H1 (cell line): ENCODE measurements at regions not wholly inside any gene's neighbourhood (a gene's known extent, or its start where the extent isn't known, plus 50 kb on each side); places are given as distances from the start of the nearest gene placed in this dataset.

ENCODE experiments used
- CTCF ChIA-PET: fragments of 300-600 bp; sonication (Branson Sonifier 250); formaldehyde crosslinking; loops from one replicate; lab custom pipeline; 2021; ENCODE audit not compliant: partially characterized antibody; lab: Charles Lee
- POLR2A ChIA-PET: fragments of 300-600 bp; sonication (Branson Sonifier 250); formaldehyde crosslinking; loops from one replicate; lab custom pipeline; 2021; ENCODE audit warnings: inconsistent platforms; ENCODE audit not compliant: partially characterized antibody; lab: Charles Lee
- DNase-seq, 2 experiments: peaks; one replicate each; pipeline versions ENCODE4 v3.0.0 to v3.0.0-alpha.2; 2010 to 2022; ENCODE audit warnings: low spot score in 2 of 2, low read depth in 1 of 2, mixed read lengths in 1 of 2
- FAIRE-seq: peaks from 2 replicates; lab custom pipeline; 2011; peaks lifted over from hg19 to GRCh38; lab: Jason Lieb, UNC
- H2AFZ ChIP-seq: 2 replicates; pipeline ENCODE4 v1.8.1; 2012; ENCODE audit warnings: low read length, inconsistent platforms
- H2AK5ac ChIP-seq: 2 replicates; pipeline ENCODE4 v1.6.1; 2013; ENCODE audit warnings: low read depth, low read length
- H2BK120ac ChIP-seq: replicated peaks from 2 replicates; pipeline ENCODE3; 2013; ENCODE audit warnings: low read depth, low read length, inconsistent platforms
- H2BK12ac ChIP-seq: 2 replicates; pipeline ENCODE4 v1.6.1; 2013; ENCODE audit warnings: low read depth, low read length
- H2BK15ac ChIP-seq: 2 replicates; pipeline ENCODE4 v1.6.1; 2013; ENCODE audit warnings: low read length
- H2BK20ac ChIP-seq: 2 replicates; pipeline ENCODE4 v1.6.1; 2013; ENCODE audit warnings: low read length
- H2BK5ac ChIP-seq: 2 replicates; pipeline ENCODE4 v1.6.1; 2013; ENCODE audit warnings: low read depth, low read length
- H3K14ac ChIP-seq: 2 replicates; pipeline ENCODE4 v1.6.1; 2013; ENCODE audit warnings: inconsistent platforms; ENCODE audit not compliant: insufficient read length
- H3K18ac ChIP-seq: 2 replicates; pipeline ENCODE4 v1.6.1; 2013; ENCODE audit warnings: low read length; ENCODE audit errors: extremely low read depth
- H3K23ac ChIP-seq: 2 replicates; pipeline ENCODE4 v1.6.1; 2013; ENCODE audit warnings: inconsistent platforms; ENCODE audit not compliant: insufficient read length
- H3K23me2 ChIP-seq: 2 replicates; pipeline ENCODE4 v1.6.1; 2013; ENCODE audit warnings: low read depth, low read length
- H3K27ac ChIP-seq: 2 replicates; pipeline ENCODE4 v1.6.1; 2011; ENCODE audit warnings: low read depth, low read length, inconsistent platforms
- H3K27me3 ChIP-seq, 4 experiments: replicated peaks in 1 of 4; 1 replicate in 1 of 4; 2 replicates in 3 of 4; pipeline versions ENCODE4 v1.6.1 to v1.8.1; 2011 to 2013; ENCODE audit warnings: low read length in 3 of 4, mild to moderate bottlenecking in 3 of 4, inconsistent platforms in 2 of 4, mixed read lengths in 2 of 4, moderate library complexity in 1 of 4; ENCODE audit not compliant: control insufficient read depth in 3 of 4, insufficient read depth in 3 of 4; ENCODE audit errors: extremely low read depth in 1 of 4
- H3K36me3 ChIP-seq, 4 experiments: 2 replicates each; pipeline versions ENCODE4 v1.6.1 to v1.8.1; 2011 to 2013; ENCODE audit warnings: mild to moderate bottlenecking in 4 of 4, low read length in 3 of 4, moderate library complexity in 2 of 4, control low read depth in 1 of 4, inconsistent platforms in 1 of 4; ENCODE audit not compliant: insufficient read depth in 4 of 4, control insufficient read depth in 2 of 4
- H3K4ac ChIP-seq: replicated peaks from 2 replicates; pipeline ENCODE3; 2013; ENCODE audit warnings: low read length, low read depth, mixed read lengths, inconsistent platforms; ENCODE audit not compliant: insufficient read length
- H3K4me1 ChIP-seq, 4 experiments: replicated peaks in 1 of 4; 1 replicate in 1 of 4; 2 replicates in 3 of 4; pipeline versions ENCODE4 v1.6.1 to v1.8.1; 2011 to 2013; ENCODE audit warnings: low read length in 3 of 4, inconsistent platforms in 2 of 4, mixed read lengths in 1 of 4; ENCODE audit not compliant: insufficient read depth in 4 of 4, control insufficient read depth in 3 of 4
- H3K4me2 ChIP-seq, 2 experiments: 2 replicates each; pipeline versions ENCODE4 v1.6.1 to v1.8.1; 2011 to 2013; ENCODE audit warnings: low read depth in 2 of 2, low read length in 2 of 2, control low read depth in 1 of 2, inconsistent platforms in 1 of 2, mild to moderate bottlenecking in 1 of 2; ENCODE audit not compliant: insufficient read depth in 1 of 2
- H3K4me3 ChIP-seq, 4 experiments: fragments of 200-600, 300-600 bp in 1 of 4; sonication (generic), shearing (Covaris generic), sonication (Bioruptor Twin) in 1 of 4; 2 replicates each; pipeline versions ENCODE4 v1.5.1 to v1.8.1; 2011 to 2016; ENCODE audit warnings: low read length in 4 of 4, low read depth in 3 of 4, control low read depth in 2 of 4, inconsistent platforms in 2 of 4, mild to moderate bottlenecking in 2 of 4, mixed read lengths in 1 of 4, moderate library complexity in 1 of 4; ENCODE audit not compliant: insufficient read depth in 2 of 4; ENCODE audit errors: extremely low read depth in 1 of 4
- H3K56ac ChIP-seq: replicated peaks from 2 replicates; pipeline ENCODE3; 2013; ENCODE audit warnings: low read depth, mild to moderate bottlenecking, mixed read lengths, low read length, inconsistent platforms; ENCODE audit not compliant: insufficient read length
- H3K79me1 ChIP-seq: 2 replicates; pipeline ENCODE4 v1.6.1; 2013; ENCODE audit warnings: low read depth, low read length, control low read depth
- H3K79me2 ChIP-seq, 2 experiments: 2 replicates each; pipeline versions ENCODE4 v1.6.1 to v1.8.1; 2012 to 2013; ENCODE audit warnings: low read length in 2 of 2, mild to moderate bottlenecking in 2 of 2, inconsistent platforms in 1 of 2; ENCODE audit not compliant: insufficient read depth in 2 of 2, control insufficient read depth in 1 of 2
- H3K9ac ChIP-seq, 4 experiments: replicated peaks in 1 of 4; 1 replicate in 1 of 4; 2 replicates in 3 of 4; pipeline versions ENCODE4 v1.6.1 to v1.8.1; 2011 to 2013; ENCODE audit warnings: low read depth in 3 of 4, low read length in 3 of 4, control low read depth in 2 of 4, mild to moderate bottlenecking in 2 of 4, moderate library complexity in 2 of 4, inconsistent platforms in 1 of 4; ENCODE audit errors: extremely low read depth in 1 of 4
- H3K9me3 ChIP-seq, 2 experiments: 2 replicates each; pipeline versions ENCODE4 v1.6.1 to v1.8.1; 2012 to 2013; ENCODE audit warnings: mild to moderate bottlenecking in 2 of 2, moderate library complexity in 2 of 2, control low read depth in 1 of 2, inconsistent platforms in 1 of 2, low read depth in 1 of 2, low read length in 1 of 2, mixed read lengths in 1 of 2; ENCODE audit not compliant: insufficient read depth in 2 of 2
- H4K20me1 ChIP-seq, 2 experiments: replicated peaks in 1 of 2; 2 replicates each; pipeline versions ENCODE3 to v1.8.1; 2011 to 2013; ENCODE audit warnings: inconsistent platforms in 2 of 2, low read length in 2 of 2, mild to moderate bottlenecking in 1 of 2; ENCODE audit not compliant: insufficient read depth in 2 of 2, control insufficient read depth in 1 of 2
- H4K5ac ChIP-seq: 2 replicates; pipeline ENCODE4 v1.6.1; 2013; ENCODE audit warnings: low read length, low read depth, mixed read lengths, inconsistent platforms; ENCODE audit not compliant: insufficient read length
- H4K8ac ChIP-seq: 2 replicates; pipeline ENCODE4 v1.8.0; 2013; ENCODE audit warnings: mild to moderate bottlenecking, moderate library complexity, low read length, inconsistent platforms; ENCODE audit not compliant: insufficient read depth; ENCODE audit errors: extremely low read depth
- H4K91ac ChIP-seq: replicated peaks from 2 replicates; pipeline ENCODE3; 2013; ENCODE audit warnings: low read length, mixed read lengths, inconsistent platforms; ENCODE audit not compliant: insufficient read length
- ASH2L ChIP-seq: fragments of 200-600, 300-600 bp; sonication (generic); IDR thresholded peaks from one replicate; pipeline ENCODE4 v1.7.1; 2017; ENCODE audit warnings: low read length
- BCL11A ChIP-seq, 2 experiments: IDR thresholded peaks; one replicate each; pipeline ENCODE4 v1.6.1; 2011; ENCODE audit warnings: low read depth in 2 of 2, low read length in 2 of 2, mild to moderate bottlenecking in 2 of 2
- CHD1 ChIP-seq: IDR thresholded peaks from 2 replicates; pipeline ENCODE4 v1.6.1; 2012; ENCODE audit warnings: low read depth, low read length, improper control_type of control experiment
- CTBP2 ChIP-seq: IDR thresholded peaks from 2 replicates; pipeline ENCODE4 v1.7.0; 2011; ENCODE audit warnings: borderline replicate concordance, mild to moderate bottlenecking, moderate library complexity, mixed read lengths, low read length; ENCODE audit not compliant: insufficient read depth, insufficient read length
- GTF2F1 ChIP-seq: IDR thresholded peaks from 2 replicates; pipeline ENCODE4 v1.6.1; 2012; ENCODE audit warnings: low read depth, low read length, improper control_type of control experiment, borderline replicate concordance
- HDAC6 ChIP-seq: IDR thresholded peaks from one replicate; pipeline ENCODE4 v1.7.1; 2012; ENCODE audit warnings: low read depth, mild to moderate bottlenecking, inconsistent platforms, low read length, moderate library complexity
- JUND ChIP-seq: IDR thresholded peaks from 2 replicates; pipeline ENCODE4 v1.6.1; 2011; ENCODE audit warnings: mild to moderate bottlenecking, improper control_type of control experiment, low read length
- MAFK ChIP-seq: IDR thresholded peaks from 2 replicates; pipeline ENCODE4 v1.6.1; 2012; ENCODE audit warnings: low read depth, mild to moderate bottlenecking, improper control_type of control experiment, low read length
- NRF1 ChIP-seq: IDR thresholded peaks from 2 replicates; pipeline ENCODE4 v1.6.1; 2011; ENCODE audit warnings: mild to moderate bottlenecking, low read depth, low read length, improper control_type of control experiment
- RNF2 ChIP-seq: fragments of 200-900, 300-1000 bp; sonication (generic); IDR thresholded peaks from 2 replicates; pipeline ENCODE4 v1.7.1; 2016; ENCODE audit warnings: borderline replicate concordance, low read depth, mild to moderate bottlenecking, antibody characterized with exemption, low read length; ENCODE audit not compliant: poor library complexity, severe bottlenecking; ENCODE audit errors: missing control alignments
- RXRA ChIP-seq: IDR thresholded peaks from 2 replicates; pipeline ENCODE4 v1.6.1; 2011; ENCODE audit warnings: low read depth, mild to moderate bottlenecking, low read length, moderate library complexity; ENCODE audit not compliant: insufficient read depth
- SIN3A ChIP-seq, 2 experiments: IDR thresholded peaks in 1 of 2; conservative IDR thresholded peaks in 1 of 2; 2 replicates each; pipeline ENCODE4 v1.6.1; 2011 to 2012; ENCODE audit warnings: low read length in 2 of 2, improper control_type of control experiment in 1 of 2, low read depth in 1 of 2, mild to moderate bottlenecking in 1 of 2
- SIX5 ChIP-seq: IDR thresholded peaks from 2 replicates; pipeline ENCODE4 v1.6.1; 2011; ENCODE audit warnings: mild to moderate bottlenecking, low read depth, low read length
- SUZ12 ChIP-seq: fragments of 200-600 bp; sonication (generic); IDR thresholded peaks from 2 replicates; pipeline ENCODE4 v1.6.1; 2012; ENCODE audit warnings: mild to moderate bottlenecking, inconsistent platforms, low read length, moderate library complexity, mixed read lengths
- whole genome bisulfite sequencing, 2 experiments: shearing (Covaris generic) in 1 of 2; methylation state at CpG; one replicate each; pipeline versions ENCODE4 v1.1.6 to v1.1.7; 2013 to 2015; ENCODE audit warnings: low lambda C conversion rate in 2 of 2, mixed read lengths in 2 of 2, inconsistent platforms in 1 of 2, low coverage in 1 of 2, missing lambda C conversion rate in 1 of 2; ENCODE audit not compliant: insufficient replicate concordance in 2 of 2, insufficient coverage in 1 of 2, insufficient read length in 1 of 2; ENCODE audit errors: extremely low coverage in 1 of 2, missing lambda C conversion rate in 1 of 2; 5-methylcytosine and 5-hydroxymethylcytosine counted together
- TF ChIP-seq, protein P1 (sequence below): IDR thresholded peaks from 2 replicates; pipeline ENCODE4 v1.6.1; 2012; ENCODE audit warnings: inconsistent platforms

- no peak overlapping the region for H3K27ac ChIP-seq
- H3K9me3 ChIP-seq: no peaks in the 10 kb centered on the region
- H3K79me1 ChIP-seq: no peaks in the 10 kb centered on the region
- no peaks in the 10 kb centered on the region for H3K36me3 ChIP-seq
- no peak overlapping the region for H4K91ac ChIP-seq
- H3K27me3 ChIP-seq: no peaks in the 10 kb centered on the region
- H3K14ac ChIP-seq: no peak overlapping the region
- DNase-seq (no peak), FAIRE-seq (no peak)
- H3K56ac ChIP-seq: no peak overlapping the region
- no peak overlapping the region for H4K5ac ChIP-seq
- no peaks in the 10 kb centered on the region for H3K79me2 ChIP-seq
- H4K20me1 ChIP-seq: no peaks in the 10 kb centered on the region
- H2BK15ac ChIP-seq: no peak overlapping the region
- ChIA-PET POLR2A (no interaction called here), CTCF (no interaction called here)
- H3K4me1 ChIP-seq: peaks cover 0 to 9% (median 3%) of the 10 kb centered on the region in 4 experiments; a peak in 3 of 7 replicates
- no peak overlapping the region for H2BK12ac ChIP-seq
- H3K4me2 ChIP-seq: peak overlapping the region; percentile 21 to 57; a peak in 2 of 4 replicates
- 26% methylated on average over 5 of the region's 5 CpGs; no CpG with 5 or more reads in 1 of the 2 experiments for WGBS, 2 experiments
- no peak overlapping the region for H4K8ac ChIP-seq
- H2AFZ ChIP-seq: no peak overlapping the region
- no peak overlapping the region; the same call in 1 of the 2 replicates for H3K18ac ChIP-seq
- H3K4ac ChIP-seq: no peak overlapping the region
- H3K23ac ChIP-seq: no peak overlapping the region
- H2BK20ac ChIP-seq: no peak overlapping the region
- no peak overlapping the region for H2AK5ac ChIP-seq
- no peak overlapping the region for H3K4me3 ChIP-seq
- H2BK120ac ChIP-seq: no peak overlapping the region
- H3K23me2 ChIP-seq: no peaks in the 10 kb centered on the region
- no peak overlapping the region for H2BK5ac ChIP-seq
- H3K9ac ChIP-seq: no peak overlapping the region
- TF ChIP-seq SUZ12: no peak
- TF ChIP-seq RNF2: no peak
- no peak for TF ChIP-seq NRF1
- TF ChIP-seq HDAC6: no peak
- no peak for TF ChIP-seq CTBP2
- TF ChIP-seq MAFK: no peak
- no peak for TF ChIP-seq SIN3A (conservative IDR thresholded peaks at IDR 0.05 in 1 of 2, IDR thresholded peaks at IDR 0.05 in 1 of 2; ENCODE audit: low read depth in 1 of 2, low read length in 2 of 2)
- no peak for TF ChIP-seq CHD1
- no peak for TF ChIP-seq JUND
- TF ChIP-seq, protein P1, sequence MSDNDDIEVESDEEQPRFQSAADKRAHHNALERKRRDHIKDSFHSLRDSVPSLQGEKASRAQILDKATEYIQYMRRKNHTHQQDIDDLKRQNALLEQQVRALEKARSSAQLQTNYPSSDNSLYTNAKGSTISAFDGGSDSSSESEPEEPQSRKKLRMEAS: no peak
- TF ChIP-seq RXRA: no peak
- no peak for TF ChIP-seq SIX5
- no peak for TF ChIP-seq ASH2L
- TF ChIP-seq BCL11A (IDR thresholded peaks at IDR 0.05; ENCODE audit: low read depth in 2 of 2, low read length in 2 of 2): no peak
- TF ChIP-seq GTF2F1: no peak
Measured at GRCh38 chrX:33908898-33909297, 223.2 kb downstream of the FAM47A start.
